Effector CD4-positive, alpha-beta T cell (primary cell): ENCODE measurements at regions not wholly inside any gene's neighbourhood (a gene's known extent, or its start where the extent isn't known, plus 50 kb on each side); places are given as distances from the start of the nearest gene placed in this dataset.

Experiments
- DNase-seq: peaks from one replicate; pipeline ENCODE4 v3.0.0-alpha.2; 2020

GRCh38 chr5:167156446-167156845 is 1135.0 kb upstream of the WWC1 start:
- no peak for DNase-seq

GRCh38 chr5:167158588-167158987 is 1132.9 kb upstream of the WWC1 start:
- DNase-seq = no peak

- DNase-seq = no peak
Observed at GRCh38 chr5:167160388-167160787, 1131.1 kb upstream of the WWC1 start.

GRCh38 chr5:167166696-167167095 is 1124.7 kb upstream of the WWC1 start:
- DNase-seq = no peak

GRCh38 chr5:167167191-167167795 is 1124.2 kb upstream of the WWC1 start:
- DNase-seq = no peak

GRCh38 chr5:167168971-167169370 is 1122.5 kb upstream of the WWC1 start:
- no peak for DNase-seq

GRCh38 chr5:167171056-167171455 is 1120.4 kb upstream of the WWC1 start:
- DNase-seq = no peak

- no peak for DNase-seq
Observed at GRCh38 chr5:167177736-167178135, 1113.7 kb upstream of the WWC1 start.

- DNase-seq = no peak
Observed at GRCh38 chr5:167180906-167181305, 1110.5 kb upstream of the WWC1 start.

GRCh38 chr5:167205881-167206280 is 1085.6 kb upstream of the WWC1 start:
- DNase-seq = no peak

GRCh38 chr5:167207081-167207480 is 1084.4 kb upstream of the WWC1 start:
- no peak for DNase-seq

GRCh38 chr5:167208911-167209310 is 1082.5 kb upstream of the WWC1 start:
- DNase-seq = no peak

GRCh38 chr5:167217097-167217743 is 1074.2 kb upstream of the WWC1 start:
- no peak for DNase-seq

- no peak for DNase-seq
Observed at GRCh38 chr5:167219298-167219697, 1072.1 kb upstream of the WWC1 start.

- DNase-seq = no peak
Observed at GRCh38 chr5:167226386-167226785, 1065.1 kb upstream of the WWC1 start.

GRCh38 chr5:167228134-167228533 is 1063.3 kb upstream of the WWC1 start:
- no peak for DNase-seq

- no peak for DNase-seq
Observed at GRCh38 chr5:167229751-167230150, 1061.7 kb upstream of the WWC1 start.

- no peak for DNase-seq
Observed at GRCh38 chr5:167230414-167230813, 1061.0 kb upstream of the WWC1 start.

- DNase-seq = no peak
Observed at GRCh38 chr5:167232675-167233311, 1058.7 kb upstream of the WWC1 start.

GRCh38 chr5:167233507-167234220 is 1057.8 kb upstream of the WWC1 start:
- DNase-seq = no peak

- no peak for DNase-seq
Observed at GRCh38 chr5:167241436-167242067, 1049.9 kb upstream of the WWC1 start.

GRCh38 chr5:167242701-167243100 is 1048.7 kb upstream of the WWC1 start:
- no peak for DNase-seq

GRCh38 chr5:167243463-167243862 is 1048.0 kb upstream of the WWC1 start:
- no peak for DNase-seq
